IMR-90 (cell line): ENCODE measurements at regions not wholly inside any gene's neighbourhood (a gene's known extent, or its start where the extent isn't known, plus 50 kb on each side); places are given as distances from the start of the nearest gene placed in this dataset.

Source experiments
- ATAC-seq: fragments of 200-7000 bp; cut with Tn5 transposase; 2 replicates; pipeline ENCODE4 v1.9.1; 2020; ENCODE audit warnings: low read depth, mild to moderate bottlenecking, moderate library complexity
- BruUV-seq: library from RNA; stranded (reverse); fragments of 400-500 nt; replicated peaks from 2 replicates; lab custom pipeline; 2021; lab: Mats Ljungman, UMichigan
- CTCF ChIA-PET: fragments of 300-600 bp; formaldehyde crosslinking; extraction: SDS; loops from one replicate; lab custom pipeline; 2021; ENCODE audit warnings: antibody characterized with exemption; lab: Yijun Ruan, JAX
- POLR2A ChIA-PET: fragments of 300-600 bp; sonication (Branson Sonifier 250); formaldehyde crosslinking; loops from one replicate; lab custom pipeline; 2022; ENCODE audit warnings: antibody characterized with exemption; ENCODE audit not compliant: unreplicated experiment; lab: Charles Lee
- DNase-seq: peaks from one replicate; pipeline ENCODE4 v3.0.0; 2013
- H2AFZ ChIP-seq: replicated peaks from 2 replicates; pipeline ENCODE3; 2013; ENCODE audit warnings: low read length, mild to moderate bottlenecking; ENCODE audit not compliant: poor library complexity
- H2AK5ac ChIP-seq: 2 replicates; pipeline ENCODE4 v1.6.1; 2013; ENCODE audit warnings: low read depth, low read length, inconsistent platforms
- H2AK9ac ChIP-seq: replicated peaks from 2 replicates; pipeline ENCODE3; 2013; ENCODE audit warnings: mild to moderate bottlenecking, low read depth, low read length, moderate library complexity; ENCODE audit not compliant: poor library complexity
- H2BK120ac ChIP-seq: 2 replicates; pipeline ENCODE4 v1.6.1; 2013; ENCODE audit warnings: low read depth, low read length, inconsistent platforms
- H2BK15ac ChIP-seq: 3 replicates; pipeline ENCODE4 v1.6.1; 2013; ENCODE audit warnings: low read depth, low read length, inconsistent platforms
- H2BK20ac ChIP-seq: 2 replicates; pipeline ENCODE4 v1.6.1; 2013; ENCODE audit warnings: low read depth, mild to moderate bottlenecking, inconsistent platforms, low read length, moderate library complexity
- H2BK5ac ChIP-seq: 2 replicates; pipeline ENCODE4 v1.6.1; 2013; ENCODE audit warnings: mild to moderate bottlenecking, low read depth, low read length, inconsistent platforms; ENCODE audit not compliant: poor library complexity, severe bottlenecking
- H3K14ac ChIP-seq: replicated peaks from 2 replicates; pipeline ENCODE4 v1.6.1; 2013; ENCODE audit warnings: low read depth, low read length, inconsistent platforms
- H3K18ac ChIP-seq: 2 replicates; pipeline ENCODE4 v1.6.1; 2013; ENCODE audit warnings: low read depth, low read length, control low read depth
- H3K23ac ChIP-seq: 2 replicates; pipeline ENCODE4 v1.6.1; 2013; ENCODE audit warnings: low read depth, low read length, inconsistent platforms
- H3K27ac ChIP-seq: 2 replicates; pipeline ENCODE4 v1.5.1; 2013; ENCODE audit warnings: mild to moderate bottlenecking, control low read depth, low read length; ENCODE audit not compliant: insufficient read depth
- H3K27me3 ChIP-seq: 2 replicates; pipeline ENCODE4 v1.6.1; 2013; ENCODE audit warnings: low read length; ENCODE audit not compliant: control insufficient read depth, insufficient read depth
- H3K36me3 ChIP-seq: 2 replicates; pipeline ENCODE4 v1.6.1; 2013; ENCODE audit warnings: low read length, mixed read lengths; ENCODE audit not compliant: control insufficient read depth, insufficient read depth
- H3K4ac ChIP-seq: 2 replicates; pipeline ENCODE4 v1.6.1; 2013; ENCODE audit warnings: low read depth, low read length, inconsistent platforms
- H3K4me1 ChIP-seq: 2 replicates; pipeline ENCODE4 v1.6.1; 2013; ENCODE audit warnings: low read length, mixed read lengths; ENCODE audit not compliant: control insufficient read depth, insufficient read depth
- H3K4me2 ChIP-seq: 2 replicates; pipeline ENCODE4 v1.6.1; 2013; ENCODE audit warnings: low read depth, mild to moderate bottlenecking, control low read depth, low read length, moderate library complexity
- H3K4me3 ChIP-seq: 2 replicates; pipeline ENCODE4 v1.5.1; 2013; ENCODE audit warnings: low read depth, mild to moderate bottlenecking, control low read depth, low read length, moderate library complexity; ENCODE audit not compliant: insufficient read depth
- H3K56ac ChIP-seq: 2 replicates; pipeline ENCODE4 v1.6.1; 2013; ENCODE audit warnings: low read length, inconsistent platforms; ENCODE audit not compliant: insufficient read depth; ENCODE audit errors: extremely low read depth
- H3K79me1 ChIP-seq, 2 experiments: 2 replicates each; pipeline ENCODE4 v1.6.1; 2013; ENCODE audit warnings: low read length in 2 of 2, inconsistent platforms in 1 of 2, low read depth in 1 of 2
- H3K9ac ChIP-seq: 2 replicates; pipeline ENCODE4 v1.6.1; 2013; ENCODE audit warnings: low read depth, low read length, control low read depth
- H3K9me1 ChIP-seq: 2 replicates; pipeline ENCODE4 v1.6.1; 2013; ENCODE audit warnings: low read length, inconsistent platforms; ENCODE audit not compliant: insufficient read depth
- H3K9me3 ChIP-seq: 2 replicates; pipeline ENCODE4 v1.6.1; 2013; ENCODE audit warnings: low read length; ENCODE audit not compliant: control insufficient read depth, insufficient read depth
- H4K20me1 ChIP-seq: 2 replicates; pipeline ENCODE4 v1.6.1; 2013; ENCODE audit warnings: low read length, inconsistent platforms; ENCODE audit not compliant: insufficient read depth
- H4K5ac ChIP-seq: 2 replicates; pipeline ENCODE4 v1.6.1; 2013; ENCODE audit warnings: mild to moderate bottlenecking, low read depth, low read length, control low read depth
- H4K8ac ChIP-seq, 2 experiments: 2 replicates each; pipeline ENCODE4 v1.6.1; 2013; ENCODE audit warnings: low read depth in 2 of 2, low read length in 2 of 2, control low read depth in 1 of 2, inconsistent platforms in 1 of 2
- H4K91ac ChIP-seq: 2 replicates; pipeline ENCODE4 v1.6.1; 2013; ENCODE audit warnings: low read depth, low read length, inconsistent platforms; ENCODE audit not compliant: insufficient read depth
- BHLHE40 ChIP-seq: fragments of 150-350 bp; IDR thresholded peaks from 2 replicates; pipeline ENCODE4 v1.6.1; 2016; ENCODE audit warnings: mild to moderate bottlenecking, low read depth, low read length
- CEBPB ChIP-seq: IDR thresholded peaks from 2 replicates; pipeline ENCODE4 v1.6.1; 2012; ENCODE audit warnings: low read depth, low read length, improper control_type of control experiment
- CHD1 ChIP-seq: IDR thresholded peaks from 2 replicates; pipeline ENCODE4 v1.6.1; 2012; ENCODE audit warnings: low read depth, low read length, improper control_type of control experiment
- CTCF ChIP-seq: conservative IDR thresholded peaks from 2 replicates; pipeline ENCODE4 v1.5.1; 2012; ENCODE audit warnings: mild to moderate bottlenecking, low read depth, low read length, improper control_type of control experiment
- ELK1 ChIP-seq: fragments of 150-350 bp; IDR thresholded peaks from 2 replicates; pipeline ENCODE4 v1.6.1; 2016; ENCODE audit warnings: low read depth, mild to moderate bottlenecking, low read length, moderate library complexity, borderline replicate concordance
- FOS ChIP-seq: fragments of 150-350 bp; IDR thresholded peaks from 2 replicates; pipeline ENCODE4 v1.6.1; 2016; ENCODE audit warnings: low read depth, low read length
- MAFK ChIP-seq: IDR thresholded peaks from 2 replicates; pipeline ENCODE4 v1.6.1; 2012; ENCODE audit warnings: low read depth, low read length, improper control_type of control experiment
- MAZ ChIP-seq: IDR thresholded peaks from 2 replicates; pipeline ENCODE4 v1.6.1; 2012; ENCODE audit warnings: low read depth, mild to moderate bottlenecking, low read length, improper control_type of control experiment, moderate library complexity, borderline replicate concordance
- MXI1 ChIP-seq: IDR thresholded peaks from 2 replicates; pipeline ENCODE4 v1.6.1; 2012; ENCODE audit warnings: low read depth, mild to moderate bottlenecking, low read length, moderate library complexity, borderline replicate concordance
- NFE2L2 ChIP-seq: fragments of 150-350 bp; IDR thresholded peaks from 2 replicates; pipeline ENCODE4 v1.6.1; 2016; ENCODE audit warnings: low read depth, mild to moderate bottlenecking, low read length
- POLR2A ChIP-seq: IDR thresholded peaks from 2 replicates; pipeline ENCODE4 v1.6.1; 2012; ENCODE audit warnings: mild to moderate bottlenecking, low read depth, low read length
- RAD21 ChIP-seq: IDR thresholded peaks from 2 replicates; pipeline ENCODE4 v1.6.1; 2012; ENCODE audit warnings: low read length, improper control_type of control experiment
- RCOR1 ChIP-seq: IDR thresholded peaks from 2 replicates; pipeline ENCODE4 v1.6.1; 2012; ENCODE audit warnings: mild to moderate bottlenecking, low read length, improper control_type of control experiment; ENCODE audit not compliant: insufficient replicate concordance
- RFX5 ChIP-seq: IDR thresholded peaks from 2 replicates; pipeline ENCODE4 v1.8.0; 2012; ENCODE audit warnings: low read depth, mild to moderate bottlenecking, low read length, moderate library complexity
- SMC3 ChIP-seq: fragments of 150-350 bp; IDR thresholded peaks from 2 replicates; pipeline ENCODE4 v1.6.1; 2016; ENCODE audit warnings: low read depth, mild to moderate bottlenecking, antibody characterized with exemption, low read length, moderate library complexity
- USF2 ChIP-seq: fragments of 150-350 bp; IDR thresholded peaks from 2 replicates; pipeline ENCODE4 v1.6.1; 2017; ENCODE audit warnings: mild to moderate bottlenecking, antibody characterized with exemption, low read length, low read depth
- WGBS, 2 experiments: methylation state at CpG; one replicate each; pipeline versions ENCODE4 v1.1.5 to v1.1.7; 2013; ENCODE audit warnings: missing lambda C conversion rate in 2 of 2; ENCODE audit not compliant: insufficient read length in 1 of 2; ENCODE audit errors: extremely low coverage in 2 of 2; 5-methylcytosine and 5-hydroxymethylcytosine counted together
- dilution Hi-C: fragments of 300-500 bp; cut with HindIII; formaldehyde crosslinking; loops from one replicate; pipeline ENCODE4 v1.14.3; 2018; ENCODE audit warnings: low sequenced_read_pairs; ENCODE audit not compliant: unreplicated experiment
- in situ Hi-C: fragments of 300-500 bp; cut with MboI; formaldehyde crosslinking; loops from 3 replicates; pipeline ENCODE4 v1.14.3; 2019; ENCODE audit warnings: low sequenced_read_pairs, inconsistent platforms, mixed read lengths
- intact Hi-C: fragments of 100-400 bp; cut with micrococcal nuclease; formaldehyde crosslinking; loops from 2 replicates; pipeline ENCODE4 v1.10.0; 2022

- H3K14ac ChIP-seq = no peak overlapping the region
- H4K8ac ChIP-seq = no peak overlapping the region; a peak in 1 of 4 replicates
- no peaks in the 10 kb centered on the region for H3K9me1 ChIP-seq
- no peak overlapping the region for H2BK20ac ChIP-seq
- peaks cover 6% of the 10 kb centered on the region for H3K9me3 ChIP-seq
- no peak overlapping the region for H2BK15ac ChIP-seq
- no peak overlapping the region for H3K9ac ChIP-seq
- H3K79me1 ChIP-seq = no peaks in the 10 kb centered on the region
- no CpG with 5 or more reads among the region's 5 CpGs for WGBS, 2 experiments
- H2AK5ac ChIP-seq = no peak overlapping the region
- H3K27me3 ChIP-seq = no peaks in the 10 kb centered on the region
- H2AFZ ChIP-seq = no peak overlapping the region
- no peak overlapping the region for H3K4me3 ChIP-seq
- no peaks in the 10 kb centered on the region for H3K36me3 ChIP-seq
- DNase-seq = no peak
- ChIA-PET CTCF (interaction anchor here (1.0 kb wide), 1 partner anchor 43 kb away, joined by 3 read pairs; no protein-coding TSS in a partner anchor), POLR2A (no interaction called here)
- dilution Hi-C loops (no loop called here), intact Hi-C loops (no loop called here), in situ Hi-C loops (no loop called here)
- 0 out of 2 replicates have a peak overlapping the region, but pooled peaks have one; percentile 9 for H4K91ac ChIP-seq
- H3K27ac ChIP-seq = no peak overlapping the region
- no peak overlapping the region for H3K18ac ChIP-seq
- H3K4me1 ChIP-seq = no peaks in the 10 kb centered on the region
- H4K5ac ChIP-seq = no peak overlapping the region
- H4K20me1 ChIP-seq = no peaks in the 10 kb centered on the region
- no TSS peak for BruUV-seq
- ATAC-seq = no peak
- TF ChIP-seq NFE2L2 (no peak), RFX5 (no peak), MAFK (no peak), ELK1 (no peak), CHD1 (no peak), USF2 (no peak), RCOR1 (no peak), CTCF (no peak), MAZ (no peak), FOS (no peak), MXI1 (no peak), SMC3 (no peak), BHLHE40 (no peak), CEBPB (no peak), RAD21 (no peak), POLR2A (no peak)
- no peak overlapping the region for H3K56ac ChIP-seq
- H3K4me2 ChIP-seq = no peak overlapping the region
- no peak overlapping the region for H2BK120ac ChIP-seq
- no peak overlapping the region for H2AK9ac ChIP-seq
- no peak overlapping the region for H3K23ac ChIP-seq
- 0 out of 2 replicates have a peak overlapping the region, but pooled peaks have one; percentile 10 for H3K4ac ChIP-seq
- peak overlapping the region; percentile 38 for H2BK5ac ChIP-seq
Observed at GRCh38 chr20:6665621-6666355, 101.7 kb upstream of the BMP2 start.
